Activated T-cell treated with anti-CD3 and anti-CD28 coated beads, Interleukin-2, amount 50 U/mL, for 72 hours (primary cell): ENCODE measurements at regions not wholly inside any gene's neighbourhood (a gene's known extent, or its start where the extent isn't known, plus 50 kb on each side); places are given as distances from the start of the nearest gene placed in this dataset.
"Not testable (repeated sequence)": the region's sequence is repeated elsewhere in the genome, so short reads cannot be mapped to it uniquely, and the experiment has no call there.

Experiments
- ATAC-seq, 2 donors: fragments of 150-1000 bp; cut with Tn5 transposase; replicated peaks in 1 of 2; 2 replicates each; pipeline ENCODE4 v1.10.0; 2021; ENCODE audit warnings: moderate library complexity in 2 of 2, mild to moderate bottlenecking in 1 of 2
- DNase-seq, 2 donors: peaks; one replicate each; pipeline ENCODE4 v3.0.0; 2021 to 2022; ENCODE audit warnings: mixed read lengths in 1 of 2
- H3K27ac Mint-ChIP-seq: one replicate; pipeline ENCODE4 v1.8.0; 2022; ENCODE audit warnings: mild to moderate bottlenecking, moderate library complexity, mixed read lengths
- H3K27me3 Mint-ChIP-seq: one replicate; pipeline ENCODE4 v1.8.0; 2022; ENCODE audit warnings: low read depth, mixed read lengths
- H3K36me3 Mint-ChIP-seq, 2 donors: one replicate each; pipeline ENCODE4 v1.8.0; 2022; ENCODE audit warnings: mixed read lengths in 2 of 2, mild to moderate bottlenecking in 1 of 2; ENCODE audit not compliant: insufficient read depth in 2 of 2
- H3K4me1 Mint-ChIP-seq: one replicate; pipeline ENCODE4 v1.8.0; 2022; ENCODE audit warnings: low read depth, mixed read lengths
- H3K4me3 Mint-ChIP-seq, 2 donors: one replicate each; pipeline ENCODE4 v1.8.0; 2022; ENCODE audit warnings: mild to moderate bottlenecking in 2 of 2, mixed read lengths in 2 of 2, moderate library complexity in 2 of 2
- H3K9me3 Mint-ChIP-seq, 2 donors: one replicate each; pipeline ENCODE4 v1.8.0; 2022; ENCODE audit warnings: mixed read lengths in 2 of 2

- H3K9me3 Mint-ChIP-seq: not testable (repeated sequence)
Measured at GRCh38 chr7:63748571-63749302, 249.9 kb upstream of the ZNF722 start.

GRCh38 chr7:63752446-63752845 is 246.2 kb upstream of the ZNF722 start:
- not testable (repeated sequence) for H3K36me3 Mint-ChIP-seq, H3K4me1 Mint-ChIP-seq, ATAC-seq, H3K4me3 Mint-ChIP-seq, H3K27ac Mint-ChIP-seq, H3K27me3 Mint-ChIP-seq, H3K9me3 Mint-ChIP-seq, DNase-seq

More at GRCh38 chr7:63748571-63749302, 249.9 kb upstream of the ZNF722 start:
- not testable (repeated sequence) for H3K27ac Mint-ChIP-seq, DNase-seq, H3K36me3 Mint-ChIP-seq, H3K4me1 Mint-ChIP-seq, H3K27me3 Mint-ChIP-seq, H3K4me3 Mint-ChIP-seq, ATAC-seq

GRCh38 chr7:63753160-63753559 is 245.5 kb upstream of the ZNF722 start:
- not testable (repeated sequence) for H3K27ac Mint-ChIP-seq, ATAC-seq, H3K27me3 Mint-ChIP-seq, H3K4me3 Mint-ChIP-seq, H3K4me1 Mint-ChIP-seq, H3K36me3 Mint-ChIP-seq, DNase-seq, H3K9me3 Mint-ChIP-seq

- H3K36me3 Mint-ChIP-seq, H3K27me3 Mint-ChIP-seq, H3K27ac Mint-ChIP-seq, ATAC-seq, H3K4me3 Mint-ChIP-seq, DNase-seq, H3K9me3 Mint-ChIP-seq, H3K4me1 Mint-ChIP-seq: not testable (repeated sequence)
Measured at GRCh38 chr7:63760202-63760601, 238.4 kb upstream of the ZNF722 start.

- H3K36me3 Mint-ChIP-seq, H3K9me3 Mint-ChIP-seq, H3K4me3 Mint-ChIP-seq, H3K4me1 Mint-ChIP-seq, H3K27me3 Mint-ChIP-seq, DNase-seq, H3K27ac Mint-ChIP-seq, ATAC-seq: not testable (repeated sequence)
Measured at GRCh38 chr7:63765541-63765940, 233.1 kb upstream of the ZNF722 start.

GRCh38 chr7:63766197-63766596 is 232.5 kb upstream of the ZNF722 start:
- H3K27me3 Mint-ChIP-seq, H3K36me3 Mint-ChIP-seq, H3K27ac Mint-ChIP-seq, ATAC-seq, H3K4me1 Mint-ChIP-seq, DNase-seq, H3K4me3 Mint-ChIP-seq, H3K9me3 Mint-ChIP-seq: not testable (repeated sequence)

GRCh38 chr7:63770162-63770561 is 228.5 kb upstream of the ZNF722 start:
- not testable (repeated sequence) for H3K27ac Mint-ChIP-seq, H3K9me3 Mint-ChIP-seq, H3K4me3 Mint-ChIP-seq, ATAC-seq, H3K27me3 Mint-ChIP-seq, H3K4me1 Mint-ChIP-seq, DNase-seq, H3K36me3 Mint-ChIP-seq

- H3K4me3 Mint-ChIP-seq, ATAC-seq, H3K36me3 Mint-ChIP-seq, H3K27me3 Mint-ChIP-seq, H3K4me1 Mint-ChIP-seq, DNase-seq, H3K27ac Mint-ChIP-seq, H3K9me3 Mint-ChIP-seq: not testable (repeated sequence)
Measured at GRCh38 chr7:63771389-63772085, 227.1 kb upstream of the ZNF722 start.

GRCh38 chr7:63789378-63790176 is 209.1 kb upstream of the ZNF722 start:
- H3K4me3 Mint-ChIP-seq: no peak overlapping the region
- H3K4me1 Mint-ChIP-seq: no peaks in the 10 kb centered on the region
- no peak overlapping the region for H3K27ac Mint-ChIP-seq

GRCh38 chr7:63790177-63790763 is 208.4 kb upstream of the ZNF722 start:
- H3K27ac Mint-ChIP-seq, H3K27me3 Mint-ChIP-seq, H3K9me3 Mint-ChIP-seq, H3K4me1 Mint-ChIP-seq, DNase-seq, H3K36me3 Mint-ChIP-seq, ATAC-seq, H3K4me3 Mint-ChIP-seq: not testable (repeated sequence)

More at GRCh38 chr7:63789378-63790176, 209.1 kb upstream of the ZNF722 start:
- DNase-seq (peak in 1 of 2 donors; percentile 1), ATAC-seq (peak in 1 of 2 donors; percentile 32)
- H3K36me3 Mint-ChIP-seq: peaks cover 2 to 7% of the 10 kb centered on the region in 2 donors
- no peaks in the 10 kb centered on the region for H3K27me3 Mint-ChIP-seq
- H3K9me3 Mint-ChIP-seq: peaks cover 0 to 7% of the 10 kb centered on the region in 2 donors
